ENCODE measurements at regions not wholly inside any gene's neighbourhood (a gene's known extent, or its start where the extent isn't known, plus 50 kb on each side); places are given as distances from the start of the nearest gene placed in this dataset.

DNA sequence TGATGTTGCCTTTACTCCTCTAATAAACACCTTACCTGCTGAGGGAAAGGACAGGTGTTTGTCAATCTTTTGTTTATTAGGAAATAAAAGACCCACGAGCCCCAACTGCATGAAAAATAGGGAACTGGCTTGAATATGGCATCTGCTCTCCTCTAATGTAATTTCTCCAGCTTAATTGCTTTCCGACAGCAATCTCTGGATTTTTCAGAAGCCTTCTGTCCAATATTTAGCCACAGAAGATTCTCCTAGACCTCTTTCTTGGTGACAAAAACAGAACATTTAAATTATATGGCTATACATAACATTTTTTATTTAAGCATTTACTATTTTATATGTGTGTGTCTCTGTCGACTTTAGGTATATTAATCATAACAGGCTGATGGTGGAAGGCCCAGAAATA, 317.4 kb upstream of the ADARB2 start:
- Histone ChIP-seq H2BK15ac (ENCODE audit: low read length) (no peak overlapping the region), H2BK120ac (ENCODE audit: low read depth, low read length) (no peak overlapping the region), H3K27me3 (ENCODE audit: control insufficient read depth in 3 of 3, insufficient read depth in 3 of 3, low read depth in 1 of 3, low read length in 3 of 3) (no peaks in the 10 kb centered on the region), H3K9me3 (replicated peaks in 1 of 2; ENCODE audit: control insufficient read depth in 2 of 2, insufficient read depth in 1 of 2, low read depth in 1 of 2, low read length in 2 of 2) (no peaks in the 10 kb centered on the region), H3K36me3 (replicated peaks in 1 of 2; ENCODE audit: control insufficient read depth in 2 of 2, insufficient read depth in 2 of 2, low read length in 2 of 2) (no peaks in the 10 kb centered on the region), H2BK12ac (ENCODE audit: low read length) (no peak overlapping the region), H3K14ac (ENCODE audit: low read length) (no peak overlapping the region), H2AFZ (ENCODE audit: low read length) (no peak overlapping the region), H3K4ac (ENCODE audit: low read length) (no peak overlapping the region), H3K27ac (replicated peaks; ENCODE audit: low read length) (no peak overlapping the region), H3K23ac (ENCODE audit: low read depth, low read length, poor library complexity) (no peak overlapping the region), H4K8ac (ENCODE audit: low read depth, low read length) (no peak overlapping the region), H3K4me1 (ENCODE audit: control insufficient read depth in 2 of 2, insufficient read depth in 1 of 2, low read depth in 1 of 2, low read length in 2 of 2) (peaks cover 0 to 2% of the 10 kb centered on the region in 2 donors), H3K79me1 (ENCODE audit: low read depth, low read length) (no peaks in the 10 kb centered on the region), H3K4me2 (ENCODE audit: insufficient read depth, low read length, poor library complexity, severe bottlenecking) (no peak overlapping the region), H2BK5ac (ENCODE audit: low read length) (no peak overlapping the region), H3K9ac (ENCODE audit: low read depth, low read length, poor library complexity) (no peak overlapping the region), H2AK5ac (ENCODE audit: low read depth, low read length) (no peak overlapping the region), H3K4me3 (ENCODE audit: low read length in 2 of 2) (no peak overlapping the region), H3K18ac (ENCODE audit: low read length) (no peak overlapping the region), H4K91ac (ENCODE audit: low read depth, low read length, poor library complexity) (no peak overlapping the region)
- DNase-seq (ENCODE audit: low spot score), result no peak
- no CpG with 5 or more reads among the region's 3 CpGs for WGBS, 2 donors (ENCODE audit: extremely low coverage in 2 of 2, insufficient read length in 2 of 2, insufficient replicate concordance in 1 of 2)

- no peak overlapping the region for H2BK120ac ChIP-seq (ENCODE audit: low read depth, low read length)
- DNase-seq (ENCODE audit: low spot score), result no peak
- no peak overlapping the region for H3K4me3 ChIP-seq (ENCODE audit: low read length in 2 of 2)
- no peak overlapping the region for H3K4me2 ChIP-seq (ENCODE audit: insufficient read depth, low read length, poor library complexity, severe bottlenecking)
- H2AFZ ChIP-seq (ENCODE audit: low read length), result no peak overlapping the region
- no peak overlapping the region for H3K9ac ChIP-seq (ENCODE audit: low read depth, low read length, poor library complexity)
- H2BK5ac ChIP-seq (ENCODE audit: low read length), result no peak overlapping the region
- no peak overlapping the region for H4K8ac ChIP-seq (ENCODE audit: low read depth, low read length)
- H3K27me3 ChIP-seq (ENCODE audit: control insufficient read depth in 3 of 3, insufficient read depth in 3 of 3, low read depth in 1 of 3, low read length in 3 of 3), result no peaks in the 10 kb centered on the region
- H3K23ac ChIP-seq (ENCODE audit: low read depth, low read length, poor library complexity), result no peak overlapping the region
- no peak overlapping the region for H2BK15ac ChIP-seq (ENCODE audit: low read length)
- no peak overlapping the region for H3K4ac ChIP-seq (ENCODE audit: low read length)
- no peaks in the 10 kb centered on the region for H3K79me1 ChIP-seq (ENCODE audit: low read depth, low read length)
- H3K14ac ChIP-seq (ENCODE audit: low read length), result no peak overlapping the region
- H3K27ac ChIP-seq (replicated peaks; ENCODE audit: low read length), result no peak overlapping the region
- no CpG with 5 or more reads among the region's 5 CpGs for WGBS, 2 donors (ENCODE audit: extremely low coverage in 2 of 2, insufficient read length in 2 of 2, insufficient replicate concordance in 1 of 2)
- no peak overlapping the region for H2BK12ac ChIP-seq (ENCODE audit: low read length)
- H3K36me3 ChIP-seq (replicated peaks in 1 of 2; ENCODE audit: control insufficient read depth in 2 of 2, insufficient read depth in 2 of 2, low read length in 2 of 2), result no peaks in the 10 kb centered on the region
- H3K4me1 ChIP-seq (ENCODE audit: control insufficient read depth in 2 of 2, insufficient read depth in 1 of 2, low read depth in 1 of 2, low read length in 2 of 2), result peaks cover 0 to 2% of the 10 kb centered on the region in 2 donors
- H2AK5ac ChIP-seq (ENCODE audit: low read depth, low read length), result no peak overlapping the region
- H3K18ac ChIP-seq (ENCODE audit: low read length), result no peak overlapping the region
- H4K91ac ChIP-seq (ENCODE audit: low read depth, low read length, poor library complexity), result no peak overlapping the region
- no peaks in the 10 kb centered on the region for H3K9me3 ChIP-seq (replicated peaks in 1 of 2; ENCODE audit: control insufficient read depth in 2 of 2, insufficient read depth in 1 of 2, low read depth in 1 of 2, low read length in 2 of 2)
Measured at GRCh38 chr10:2053805-2054204, 316.5 kb upstream of the ADARB2 start.

GRCh38 chr10:2051108-2051507, 313.8 kb upstream of the ADARB2 start:
- Histone ChIP-seq H3K9ac (ENCODE audit: low read depth, low read length, poor library complexity) (no peak overlapping the region), H2BK15ac (ENCODE audit: low read length) (no peak overlapping the region), H2BK5ac (ENCODE audit: low read length) (no peak overlapping the region), H3K4me2 (ENCODE audit: insufficient read depth, low read length, poor library complexity, severe bottlenecking) (no peak overlapping the region), H3K4ac (ENCODE audit: low read length) (no peak overlapping the region), H3K79me1 (ENCODE audit: low read depth, low read length) (no peaks in the 10 kb centered on the region), H2AFZ (ENCODE audit: low read length) (no peak overlapping the region), H3K4me1 (ENCODE audit: control insufficient read depth in 2 of 2, insufficient read depth in 1 of 2, low read depth in 1 of 2, low read length in 2 of 2) (no peaks in the 10 kb centered on the region), H3K14ac (ENCODE audit: low read length) (no peak overlapping the region), H2AK5ac (ENCODE audit: low read depth, low read length) (no peak overlapping the region), H3K27ac (replicated peaks; ENCODE audit: low read length) (no peak overlapping the region), H4K91ac (ENCODE audit: low read depth, low read length, poor library complexity) (no peak overlapping the region), H3K36me3 (replicated peaks in 1 of 2; ENCODE audit: control insufficient read depth in 2 of 2, insufficient read depth in 2 of 2, low read length in 2 of 2) (no peaks in the 10 kb centered on the region), H4K8ac (ENCODE audit: low read depth, low read length) (no peak overlapping the region), H2BK120ac (ENCODE audit: low read depth, low read length) (no peak overlapping the region), H3K9me3 (replicated peaks in 1 of 2; ENCODE audit: control insufficient read depth in 2 of 2, insufficient read depth in 1 of 2, low read depth in 1 of 2, low read length in 2 of 2) (no peaks in the 10 kb centered on the region), H3K18ac (ENCODE audit: low read length) (no peak overlapping the region), H3K27me3 (ENCODE audit: control insufficient read depth in 3 of 3, insufficient read depth in 3 of 3, low read depth in 1 of 3, low read length in 3 of 3) (no peaks in the 10 kb centered on the region), H3K23ac (ENCODE audit: low read depth, low read length, poor library complexity) (no peak overlapping the region), H3K4me3 (ENCODE audit: low read length in 2 of 2) (no peak overlapping the region), H2BK12ac (ENCODE audit: low read length) (no peak overlapping the region)
- WGBS, 2 donors (ENCODE audit: extremely low coverage in 2 of 2, insufficient read length in 2 of 2, insufficient replicate concordance in 1 of 2), result no CpG with 5 or more reads among the region's 7 CpGs
- no peak for DNase-seq (ENCODE audit: low spot score)

DNA sequence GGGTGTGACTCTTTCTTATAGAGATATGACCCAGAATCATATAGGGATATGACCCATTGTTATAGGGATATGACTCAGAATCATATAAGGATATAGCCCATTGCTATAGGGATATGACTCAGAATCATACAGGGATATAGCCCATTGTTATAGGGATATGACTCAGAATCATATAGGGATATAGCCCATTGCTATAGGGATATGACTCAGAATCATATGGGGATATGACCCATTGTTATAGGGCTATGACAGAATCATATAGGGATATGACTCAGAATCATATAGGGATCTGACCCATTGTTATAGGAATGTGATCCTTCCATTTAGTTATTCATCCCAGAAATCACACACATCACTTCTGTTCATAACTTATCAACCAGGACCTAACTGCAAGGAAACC, 312.2 kb upstream of the ADARB2 start:
- Histone ChIP-seq H3K4me1 (ENCODE audit: control insufficient read depth in 2 of 2, insufficient read depth in 1 of 2, low read depth in 1 of 2, low read length in 2 of 2) (no peaks in the 10 kb centered on the region), H3K9me3 (replicated peaks in 1 of 2; ENCODE audit: control insufficient read depth in 2 of 2, insufficient read depth in 1 of 2, low read depth in 1 of 2, low read length in 2 of 2) (no peaks in the 10 kb centered on the region), H3K36me3 (replicated peaks in 1 of 2; ENCODE audit: control insufficient read depth in 2 of 2, insufficient read depth in 2 of 2, low read length in 2 of 2) (no peaks in the 10 kb centered on the region), H2BK15ac (ENCODE audit: low read length) (no peak overlapping the region), H3K14ac (ENCODE audit: low read length) (no peak overlapping the region), H2BK12ac (ENCODE audit: low read length) (no peak overlapping the region), H3K9ac (ENCODE audit: low read depth, low read length, poor library complexity) (no peak overlapping the region), H2BK5ac (ENCODE audit: low read length) (no peak overlapping the region), H3K18ac (ENCODE audit: low read length) (no peak overlapping the region), H3K4me2 (ENCODE audit: insufficient read depth, low read length, poor library complexity, severe bottlenecking) (no peak overlapping the region), H3K27ac (replicated peaks; ENCODE audit: low read length) (no peak overlapping the region), H3K27me3 (ENCODE audit: control insufficient read depth in 3 of 3, insufficient read depth in 3 of 3, low read depth in 1 of 3, low read length in 3 of 3) (no peaks in the 10 kb centered on the region), H4K91ac (ENCODE audit: low read depth, low read length, poor library complexity) (no peak overlapping the region), H3K79me1 (ENCODE audit: low read depth, low read length) (no peaks in the 10 kb centered on the region), H2AFZ (ENCODE audit: low read length) (no peak overlapping the region), H2AK5ac (ENCODE audit: low read depth, low read length) (no peak overlapping the region), H3K4ac (ENCODE audit: low read length) (no peak overlapping the region), H3K23ac (ENCODE audit: low read depth, low read length, poor library complexity) (no peak overlapping the region), H2BK120ac (ENCODE audit: low read depth, low read length) (no peak overlapping the region), H3K4me3 (ENCODE audit: low read length in 2 of 2) (no peak overlapping the region), H4K8ac (ENCODE audit: low read depth, low read length) (no peak overlapping the region)
- DNase-seq (ENCODE audit: low spot score), result no peak
